ENCODE measurements at regions not wholly inside any gene's neighbourhood (a gene's known extent, or its start where the extent isn't known, plus 50 kb on each side); places are given as distances from the start of the nearest gene placed in this dataset.
"Not testable (repeated sequence)": the region's sequence is repeated elsewhere in the genome, so short reads cannot be mapped to it uniquely, and the experiment has no call there.

DNA sequence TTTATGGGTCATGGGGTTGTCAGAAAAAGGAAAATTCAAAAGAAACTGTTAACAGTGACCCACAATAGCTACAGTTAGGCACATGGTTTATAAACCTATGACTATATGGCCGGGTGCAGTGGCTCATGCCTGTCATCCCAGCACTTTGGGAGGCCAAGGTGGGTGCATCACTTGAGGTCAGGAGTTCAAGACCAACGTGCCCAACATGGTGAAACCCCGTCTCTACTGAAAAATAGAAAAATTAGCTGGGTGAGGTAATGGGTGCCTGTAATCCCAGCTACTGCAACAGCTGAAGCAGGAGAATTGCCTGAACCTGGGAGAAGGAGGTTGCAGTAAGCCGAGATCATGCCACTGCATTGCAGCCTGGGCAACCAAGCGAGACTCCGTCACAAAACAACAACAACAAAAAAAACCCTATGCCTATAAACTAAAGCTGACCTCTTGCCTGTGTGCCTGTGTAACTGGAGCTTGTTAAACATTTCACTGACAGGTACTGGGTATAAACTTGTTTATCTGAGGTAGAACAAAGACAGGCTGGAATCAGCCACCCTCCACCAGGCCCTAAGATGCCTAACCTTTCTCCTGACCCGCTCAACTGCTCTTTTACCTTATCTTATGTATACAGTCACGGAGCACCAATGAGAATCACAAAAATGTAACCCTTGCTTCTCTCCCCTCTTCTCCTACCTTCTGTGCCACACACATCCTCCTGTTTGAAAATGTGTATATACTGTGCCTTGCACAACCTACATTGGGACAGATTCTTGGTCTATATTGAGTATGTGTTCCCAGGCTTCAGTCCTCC lies 62.9 kb upstream of the ATF7IP2 start:
- TF ChIP-seq, protein P1, sequence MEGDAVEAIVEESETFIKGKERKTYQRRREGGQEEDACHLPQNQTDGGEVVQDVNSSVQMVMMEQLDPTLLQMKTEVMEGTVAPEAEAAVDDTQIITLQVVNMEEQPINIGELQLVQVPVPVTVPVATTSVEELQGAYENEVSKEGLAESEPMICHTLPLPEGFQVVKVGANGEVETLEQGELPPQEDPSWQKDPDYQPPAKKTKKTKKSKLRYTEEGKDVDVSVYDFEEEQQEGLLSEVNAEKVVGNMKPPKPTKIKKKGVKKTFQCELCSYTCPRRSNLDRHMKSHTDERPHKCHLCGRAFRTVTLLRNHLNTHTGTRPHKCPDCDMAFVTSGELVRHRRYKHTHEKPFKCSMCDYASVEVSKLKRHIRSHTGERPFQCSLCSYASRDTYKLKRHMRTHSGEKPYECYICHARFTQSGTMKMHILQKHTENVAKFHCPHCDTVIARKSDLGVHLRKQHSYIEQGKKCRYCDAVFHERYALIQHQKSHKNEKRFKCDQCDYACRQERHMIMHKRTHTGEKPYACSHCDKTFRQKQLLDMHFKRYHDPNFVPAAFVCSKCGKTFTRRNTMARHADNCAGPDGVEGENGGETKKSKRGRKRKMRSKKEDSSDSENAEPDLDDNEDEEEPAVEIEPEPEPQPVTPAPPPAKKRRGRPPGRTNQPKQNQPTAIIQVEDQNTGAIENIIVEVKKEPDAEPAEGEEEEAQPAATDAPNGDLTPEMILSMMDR (IDR thresholded peaks at IDR 0.05; ENCODE audit: insufficient read depth, low read length): no peak
- no peak for DNase-seq (ENCODE audit: low read depth)

DNA sequence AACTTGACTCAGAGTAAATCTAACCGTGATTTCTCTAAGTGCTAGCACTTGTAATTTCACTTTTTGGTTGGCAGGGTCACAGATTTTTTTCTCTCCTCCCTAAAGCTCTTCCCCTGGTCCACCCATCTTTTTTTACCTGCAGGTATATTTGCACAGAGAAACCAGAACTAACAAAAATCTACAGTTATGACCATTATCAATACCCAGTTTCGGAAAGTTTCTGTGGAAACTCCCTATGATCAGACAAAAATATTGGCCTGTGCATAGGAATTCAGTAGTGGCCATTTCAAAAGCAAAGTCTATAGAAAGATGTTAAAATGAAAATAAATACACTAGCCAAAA lies 62.4 kb upstream of the ATF7IP2 start:
- TF ChIP-seq, protein P1 (IDR thresholded peaks at IDR 0.05; ENCODE audit: insufficient read depth, low read length): no peak

More for the DNA sequence above, 62.9 kb upstream of the ATF7IP2 start:
- no peak overlapping the region for H3K4me3 ChIP-seq (ENCODE audit: low read depth, low read length)

DNA sequence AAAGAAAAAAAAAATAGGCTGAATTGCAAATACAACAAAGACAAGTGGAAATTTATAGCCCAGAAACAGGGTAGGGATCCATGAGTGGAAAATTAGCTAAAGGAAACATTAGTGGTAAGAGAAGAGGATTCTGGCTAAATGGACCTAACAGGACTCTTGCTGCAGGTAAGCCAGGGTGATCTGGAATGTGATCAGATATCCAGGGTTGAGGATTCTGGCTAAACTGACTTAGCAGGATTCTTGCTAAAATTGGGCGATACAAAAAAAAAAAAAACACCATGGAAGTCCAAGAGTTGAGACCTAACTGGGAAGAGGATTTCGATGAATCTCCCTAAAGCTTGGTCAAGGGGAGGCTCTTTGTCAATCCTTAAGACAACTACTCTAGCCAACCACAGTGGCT lies 61.7 kb upstream of the ATF7IP2 start:
- TF ChIP-seq, protein P1 (IDR thresholded peaks at IDR 0.05; ENCODE audit: insufficient read depth, low read length): no peak
- DNase-seq (ENCODE audit: low read depth): no peak
- H3K4me3 ChIP-seq (ENCODE audit: low read depth, low read length): no peak overlapping the region

More for the DNA sequence above, 62.4 kb upstream of the ATF7IP2 start:
- no peak overlapping the region for H3K4me3 ChIP-seq (ENCODE audit: low read depth, low read length)
- no peak for DNase-seq (ENCODE audit: low read depth)

DNA sequence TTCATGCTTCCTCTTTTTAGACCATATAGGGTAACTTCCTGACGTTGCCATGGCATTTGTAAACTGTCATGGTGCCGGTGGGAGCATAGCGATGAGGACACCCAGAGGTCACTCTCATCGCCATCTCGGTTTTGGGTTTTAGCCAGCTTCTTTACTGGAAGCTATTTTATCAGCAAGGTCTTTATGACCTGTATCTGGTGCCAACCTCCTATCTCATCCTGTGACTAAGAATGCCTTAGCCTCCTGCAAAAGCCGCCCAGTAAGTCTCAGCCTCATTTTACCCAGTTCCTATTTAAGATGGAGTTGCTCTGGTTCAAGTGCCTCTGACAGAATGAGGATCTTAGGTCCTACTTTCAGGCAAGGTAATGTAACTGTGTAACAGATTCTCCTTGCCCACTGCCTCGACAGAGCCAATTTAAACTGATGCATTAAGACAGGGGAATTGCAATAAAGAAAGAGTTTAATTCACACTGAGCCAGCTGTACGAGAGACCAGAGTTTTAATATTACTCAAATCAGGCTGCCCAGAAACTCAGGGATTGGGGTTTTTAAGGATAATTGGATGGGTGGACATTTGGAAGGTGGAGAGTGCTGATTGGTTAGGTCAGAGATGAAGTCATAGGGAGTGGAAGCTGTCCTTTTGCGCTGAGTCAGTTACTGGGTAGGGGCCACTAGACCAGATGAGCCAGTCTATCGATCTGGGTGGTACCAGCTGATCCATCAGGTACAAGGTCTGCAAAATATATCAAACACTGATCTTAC lies 59.9 kb upstream of the ATF7IP2 start:
- no peak for DNase-seq (ENCODE audit: low read depth)
- TF ChIP-seq, protein P1 (IDR thresholded peaks at IDR 0.05; ENCODE audit: insufficient read depth, low read length): no peak
- no peak overlapping the region for H3K4me3 ChIP-seq (ENCODE audit: low read depth, low read length)

DNA sequence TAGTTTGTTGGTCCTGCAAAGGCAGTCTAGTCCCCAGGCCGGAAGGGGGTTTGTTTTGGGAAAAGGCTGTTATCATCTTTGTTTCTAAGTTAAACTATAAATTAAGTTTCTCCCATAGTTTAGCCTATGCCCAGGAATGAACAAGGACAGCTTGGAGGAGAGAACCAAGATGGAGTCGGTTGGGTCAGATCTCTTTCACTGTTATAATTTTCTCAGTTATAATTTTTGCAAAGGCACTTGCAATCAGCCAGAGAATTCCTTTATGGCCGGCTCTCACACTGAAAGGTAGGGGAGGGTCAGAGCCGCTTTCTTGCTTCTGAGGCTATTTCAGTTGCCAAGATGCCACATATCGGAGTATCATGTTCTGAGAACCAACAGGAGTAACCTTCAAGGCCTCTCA lies 59.2 kb upstream of the ATF7IP2 start:
- DNase-seq (ENCODE audit: low read depth): no peak
- H3K4me3 ChIP-seq (ENCODE audit: low read depth, low read length): no peak overlapping the region
- TF ChIP-seq, protein P1 (IDR thresholded peaks at IDR 0.05; ENCODE audit: insufficient read depth, low read length): no peak

DNA sequence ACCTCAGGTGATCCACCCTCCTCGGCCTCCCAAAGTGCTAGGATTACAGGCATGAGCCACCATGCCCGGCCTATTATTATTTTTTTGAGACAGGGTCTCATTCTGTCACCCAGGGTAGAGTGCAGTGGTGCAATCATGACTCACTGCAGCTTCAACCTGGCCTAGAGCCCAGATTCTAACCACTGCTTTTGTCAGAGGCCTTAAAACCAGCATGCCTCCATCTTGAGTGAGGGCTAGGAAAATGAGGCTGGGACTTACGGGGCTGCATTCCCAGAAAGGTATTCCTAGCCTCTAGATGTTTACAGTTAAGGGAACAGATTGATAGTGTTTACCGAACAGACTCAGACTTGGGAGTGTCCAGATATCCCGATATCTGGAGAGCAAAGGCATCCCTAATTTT lies 57.6 kb upstream of the ATF7IP2 start:
- DNase-seq (ENCODE audit: low read depth): peak; percentile 17
- not testable (repeated sequence) for H3K4me3 ChIP-seq (ENCODE audit: low read depth, low read length)

DNA sequence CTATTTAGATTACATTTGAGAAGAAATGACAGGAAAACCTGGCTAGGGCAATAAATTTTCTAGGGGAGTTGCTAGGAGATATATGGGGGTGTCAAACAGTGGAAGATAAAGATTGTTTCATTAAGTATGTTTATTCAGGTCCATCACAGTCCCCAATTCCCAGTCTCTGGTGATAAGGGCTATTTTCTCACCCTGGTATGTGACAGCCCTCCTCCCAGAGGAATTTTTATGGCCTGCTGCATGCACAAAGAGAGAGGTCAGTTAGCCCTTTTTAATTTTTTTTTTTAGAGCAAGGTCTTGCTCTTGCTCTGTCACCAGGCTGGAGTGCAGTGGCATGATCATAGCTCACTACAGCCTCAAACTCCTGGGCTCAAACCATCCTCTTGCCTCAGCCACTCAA lies 53.6 kb upstream of the ATF7IP2 start:
- TF ChIP-seq, protein P1 (IDR thresholded peaks at IDR 0.05; ENCODE audit: insufficient read depth, low read length): no peak
- no peak overlapping the region for H3K4me3 ChIP-seq (ENCODE audit: low read depth, low read length)
- no peak for DNase-seq (ENCODE audit: low read depth)

All from fibroblast of the aortic adventitia (primary cell).